Epithelial cell of esophagus (primary cell): ENCODE measurements at regions not wholly inside any gene's neighbourhood (a gene's known extent, or its start where the extent isn't known, plus 50 kb on each side); places are given as distances from the start of the nearest gene placed in this dataset.
"Not testable (repeated sequence)": the region's sequence is repeated elsewhere in the genome, so short reads cannot be mapped to it uniquely, and the experiment has no call there.

Experiments used
- DNase-seq: peaks from one replicate; pipeline ENCODE4 v3.0.0; 2010; ENCODE audit warnings: low read depth
- H3K4me3 ChIP-seq: 2 replicates; pipeline ENCODE4 v1.5.1; 2011; ENCODE audit warnings: mild to moderate bottlenecking, low read length, control low read depth
- CTCF ChIP-seq: IDR thresholded peaks from 2 replicates; pipeline ENCODE4 v1.5.1; 2011; ENCODE audit warnings: low read depth, mild to moderate bottlenecking, low read length, control low read depth, inconsistent platforms; ENCODE audit not compliant: insufficient read depth; ENCODE audit errors: missing control alignments

DNA sequence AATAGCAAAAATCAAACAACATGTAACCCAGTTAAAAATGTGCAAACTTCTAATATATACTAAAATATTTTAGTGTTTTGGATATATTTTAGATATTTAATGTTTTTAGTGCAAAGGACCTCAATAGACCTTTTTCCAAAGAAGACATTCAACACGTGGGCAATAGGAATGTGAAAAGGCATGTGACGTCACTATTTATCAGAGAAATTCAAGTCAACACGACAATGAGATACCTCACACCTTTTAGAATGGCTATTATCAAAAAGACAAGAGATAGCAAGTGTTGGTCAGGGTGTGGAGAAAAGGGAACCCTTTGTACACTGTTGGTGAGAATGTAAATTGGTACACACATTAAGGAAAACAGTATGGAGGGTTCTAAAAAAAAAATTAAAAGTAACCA lies 115.6 kb upstream of the FAM47B start:
- no peak for TF ChIP-seq CTCF
- no peak overlapping the region for H3K4me3 ChIP-seq
- no peak for DNase-seq

- H3K4me3 ChIP-seq: no peak overlapping the region
- no peak for TF ChIP-seq CTCF
- no peak for DNase-seq
Observed at GRCh38 chrX:34839451-34839850, 103.1 kb upstream of the FAM47B start.

DNA sequence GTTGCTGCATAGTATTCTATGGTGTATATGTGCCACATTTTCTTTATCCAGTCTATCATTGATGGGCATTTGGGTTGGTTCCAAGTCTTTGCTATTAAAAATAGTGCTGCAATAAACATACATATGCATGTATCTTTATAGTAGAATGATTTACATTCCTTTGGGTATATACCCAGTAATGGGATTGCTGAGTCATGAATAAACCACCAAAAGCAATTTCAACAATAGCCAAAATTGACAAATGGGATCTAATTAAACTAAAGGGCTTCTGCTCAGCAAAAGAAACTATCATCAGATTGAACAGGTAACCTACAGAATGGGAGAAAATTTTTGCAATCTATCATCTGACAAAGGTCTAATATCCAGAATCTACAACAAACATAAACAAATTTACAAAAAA lies 101.4 kb upstream of the FAM47B start:
- not testable (repeated sequence) for H3K4me3 ChIP-seq, DNase-seq

DNA sequence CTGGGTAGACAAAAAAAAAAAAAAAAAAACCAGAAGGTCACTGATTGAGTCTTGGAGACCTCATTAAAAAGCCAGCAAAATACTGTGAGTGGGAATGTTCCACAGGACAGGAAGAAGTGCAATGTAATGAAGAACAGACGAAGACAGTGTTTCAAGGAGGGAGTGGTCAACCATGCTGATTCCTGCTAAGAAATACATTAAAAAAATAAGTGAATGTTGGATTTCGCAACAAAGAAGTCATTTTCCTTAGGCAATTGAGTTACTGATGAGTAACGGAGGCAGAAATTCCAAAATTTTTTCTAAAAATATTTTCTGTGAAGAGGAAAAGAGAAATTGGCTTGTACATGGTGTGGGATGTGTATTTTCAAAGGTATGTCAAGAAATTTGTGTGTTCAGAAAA lies 94.3 kb upstream of the FAM47B start:
- H3K4me3 ChIP-seq: no peak overlapping the region
- no peak for TF ChIP-seq CTCF
- DNase-seq: peak; percentile 36

- DNase-seq: peak; percentile 2
- no peak overlapping the region for H3K4me3 ChIP-seq
- TF ChIP-seq CTCF: no peak
Observed at GRCh38 chrX:34849371-34849770, 93.2 kb upstream of the FAM47B start.

DNA sequence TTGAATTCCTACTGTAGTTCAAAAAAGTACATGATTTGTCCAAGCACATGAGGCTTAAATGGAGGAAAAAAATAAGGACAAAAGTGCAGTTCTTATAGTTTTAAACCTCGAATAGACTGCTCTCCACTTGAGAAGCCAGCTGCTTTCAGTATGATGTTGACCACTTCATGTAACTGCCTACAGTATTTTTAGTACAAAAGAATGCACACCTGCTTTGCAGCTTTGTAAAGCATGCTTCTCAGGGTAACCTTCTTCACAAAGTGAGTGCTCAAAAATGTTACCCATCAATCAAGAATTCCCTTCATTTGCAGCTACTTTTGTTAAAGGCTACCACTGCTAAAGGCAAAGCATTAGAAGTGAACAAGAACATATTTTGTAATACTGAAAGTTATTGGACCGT lies 83.4 kb upstream of the FAM47B start:
- no peak overlapping the region for H3K4me3 ChIP-seq
- DNase-seq: no peak
- no peak for TF ChIP-seq CTCF

DNA sequence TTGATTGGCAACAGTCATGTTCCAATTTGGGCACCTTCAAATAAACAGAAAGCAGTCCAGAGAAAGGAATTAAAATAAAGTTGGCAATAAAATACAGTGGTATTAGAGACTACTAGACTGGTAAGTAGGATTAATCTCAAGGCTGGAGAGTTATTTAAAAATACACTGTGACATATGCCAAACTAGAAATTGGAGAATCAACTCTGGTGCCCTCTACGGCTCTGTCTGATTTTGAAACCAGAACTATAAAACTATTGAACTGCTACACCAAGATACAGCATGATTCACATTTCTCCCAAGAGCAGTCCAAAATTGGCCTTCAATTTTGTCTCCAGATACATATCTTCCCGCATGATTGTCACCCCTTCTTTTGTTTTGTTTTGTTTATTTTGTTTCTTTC lies 78.7 kb upstream of the FAM47B start:
- no peak for DNase-seq
- H3K4me3 ChIP-seq: no peak overlapping the region
- TF ChIP-seq CTCF: no peak

DNA sequence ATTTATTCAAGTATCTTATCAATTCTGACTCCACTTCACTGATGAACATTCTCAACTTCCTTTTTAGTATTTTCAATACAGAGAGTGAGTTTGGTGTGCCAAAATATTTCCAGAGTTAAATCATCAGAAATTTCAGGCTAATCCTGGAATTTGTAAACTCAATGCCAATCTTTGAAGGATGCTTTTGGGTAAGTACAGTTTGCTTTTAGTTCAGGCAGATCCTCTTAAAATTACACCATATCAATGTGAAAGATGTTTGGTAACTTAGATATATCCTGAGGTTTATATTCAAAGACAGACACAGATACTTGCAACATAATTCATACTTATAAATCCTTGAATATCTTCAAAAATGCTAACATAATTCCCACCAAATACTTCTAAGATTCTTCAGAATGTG lies 76.0 kb upstream of the FAM47B start:
- DNase-seq: no peak
- H3K4me3 ChIP-seq: no peak overlapping the region
- no peak for TF ChIP-seq CTCF
